GM03348 (cell line): ENCODE measurements at regions not wholly inside any gene's neighbourhood (a gene's known extent, or its start where the extent isn't known, plus 50 kb on each side); places are given as distances from the start of the nearest gene placed in this dataset.

ENCODE experiments used
- DNase-seq: peaks from one replicate; pipeline ENCODE4 v3.0.0; 2012; ENCODE audit warnings: low spot score

GRCh38 chr12:88996200-88996788 is 356.0 kb downstream of the DUSP6 start:
- DNase-seq, result no peak

DNA sequence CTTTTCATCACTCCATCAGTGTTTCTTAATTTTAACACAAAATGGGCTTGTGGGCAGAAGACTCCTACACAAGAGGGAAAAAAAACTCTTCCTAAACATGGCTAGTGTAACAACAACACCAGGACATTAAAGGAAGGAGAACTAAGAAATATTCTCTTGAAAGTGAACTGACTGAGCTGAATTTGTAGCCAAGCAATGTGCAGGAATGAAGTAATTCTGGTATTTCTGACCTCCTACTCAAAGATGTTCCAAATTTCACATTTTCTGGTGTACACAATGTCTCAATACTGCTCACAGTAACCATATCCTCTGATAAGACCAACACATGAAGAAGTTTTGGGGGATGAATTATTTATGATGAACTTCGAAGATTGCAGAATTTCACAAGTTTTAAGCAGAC is 357.3 kb downstream of the DUSP6 start:
- peak; percentile 14 for DNase-seq

DNA sequence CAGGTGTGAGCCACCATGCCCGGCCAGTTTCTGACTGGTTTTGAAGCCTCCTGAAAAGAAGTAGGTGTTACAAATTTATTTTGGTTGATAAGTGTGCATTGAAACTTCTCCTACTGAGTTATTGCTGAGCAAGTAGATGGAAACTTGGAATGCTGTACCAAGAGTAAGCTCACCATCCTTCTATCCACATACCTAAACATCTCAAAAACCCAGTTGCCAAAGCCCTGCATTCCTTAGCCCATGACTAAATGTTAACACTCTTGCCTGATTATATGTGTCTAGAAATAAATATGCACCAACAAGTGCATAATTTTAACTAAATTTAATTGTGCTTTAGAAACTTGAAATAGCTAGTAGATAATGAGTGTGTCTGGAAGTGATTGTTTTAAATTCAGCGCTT is 357.8 kb downstream of the DUSP6 start:
- DNase-seq, result peak; percentile 17

DNA sequence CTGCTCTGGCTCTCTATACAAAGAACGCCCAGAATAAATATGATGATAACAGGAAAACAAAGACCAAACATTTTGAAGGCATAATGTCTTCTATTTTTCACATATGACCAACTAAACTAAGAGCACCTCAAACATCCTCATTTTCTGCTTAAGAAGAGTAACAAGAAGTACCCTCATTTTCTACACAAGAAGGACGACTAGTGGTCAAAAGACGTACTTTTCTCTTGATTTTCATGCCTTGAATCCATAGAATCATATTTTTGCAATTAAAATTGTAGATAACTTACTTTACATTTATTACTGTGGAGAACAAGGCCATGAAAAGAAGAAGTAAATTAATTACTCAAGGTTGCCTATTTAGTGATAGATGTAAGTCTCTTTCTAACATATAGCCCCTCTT is 358.6 kb downstream of the DUSP6 start:
- peak; percentile 46 for DNase-seq

GRCh38 chr12:88986056-88986455 is 366.2 kb downstream of the DUSP6 start:
- DNase-seq, result no peak

- DNase-seq, result no peak
Measured at GRCh38 chr12:88985631-88986030, 366.7 kb downstream of the DUSP6 start.

DNA sequence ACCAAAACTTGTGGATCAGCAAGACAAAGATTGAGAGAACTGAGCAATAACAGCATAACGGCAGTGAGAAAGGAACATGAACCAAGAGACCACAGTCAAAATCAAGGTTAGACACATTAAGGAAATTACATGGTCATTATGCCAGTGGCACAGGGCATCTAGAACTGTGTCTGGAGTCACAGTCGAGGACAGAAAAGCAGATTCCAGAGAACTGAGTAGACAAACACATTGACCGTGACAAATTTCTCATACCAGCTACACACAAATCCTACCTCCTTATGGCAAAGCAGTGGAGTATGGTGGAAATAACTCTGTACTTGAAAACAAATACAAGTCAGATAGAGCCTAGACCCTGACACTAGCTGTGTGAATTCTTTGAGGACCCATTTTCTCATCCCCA is 367.3 kb downstream of the DUSP6 start:
- no peak for DNase-seq

DNA sequence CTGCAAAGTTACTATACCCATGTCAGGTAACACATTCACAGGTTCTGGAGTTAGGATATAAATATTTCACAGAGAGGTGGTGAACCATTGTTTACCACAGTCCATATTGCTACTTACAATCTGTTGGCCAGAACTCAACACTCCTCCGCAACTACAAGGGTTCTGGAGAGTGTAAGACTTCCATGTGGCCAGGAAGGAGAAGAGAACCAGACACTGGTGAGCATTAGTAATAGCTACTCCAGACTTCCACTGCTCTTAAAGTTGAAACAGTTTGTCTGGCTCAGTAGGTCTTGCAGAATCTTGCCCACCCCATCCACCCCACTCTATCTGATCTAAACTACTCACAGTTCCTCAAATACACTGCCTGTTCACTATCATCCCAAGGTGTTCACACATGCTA is 369.6 kb downstream of the DUSP6 start:
- no peak for DNase-seq

GRCh38 chr12:88977115-88977514 is 375.2 kb downstream of the DUSP6 start:
- DNase-seq, result no peak

DNA sequence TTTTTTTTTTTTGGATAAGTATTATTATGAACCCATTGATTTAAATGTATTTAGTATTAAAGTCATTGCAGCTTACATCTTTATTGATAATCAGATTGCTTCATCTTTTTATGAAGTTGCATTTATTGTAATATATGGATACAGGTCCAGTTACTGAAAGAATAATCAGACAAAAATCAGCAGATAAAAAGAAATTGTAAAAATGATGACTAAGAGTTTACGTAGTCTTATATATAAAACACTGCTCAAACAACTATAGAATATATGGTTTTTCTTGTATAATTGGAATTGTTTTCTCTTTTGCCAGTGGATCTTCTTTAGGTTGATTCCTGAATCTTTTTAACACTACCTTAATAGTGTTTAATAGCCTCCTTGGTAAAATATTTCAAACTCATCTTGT is 378.3 kb downstream of the DUSP6 start:
- no peak for DNase-seq

DNA sequence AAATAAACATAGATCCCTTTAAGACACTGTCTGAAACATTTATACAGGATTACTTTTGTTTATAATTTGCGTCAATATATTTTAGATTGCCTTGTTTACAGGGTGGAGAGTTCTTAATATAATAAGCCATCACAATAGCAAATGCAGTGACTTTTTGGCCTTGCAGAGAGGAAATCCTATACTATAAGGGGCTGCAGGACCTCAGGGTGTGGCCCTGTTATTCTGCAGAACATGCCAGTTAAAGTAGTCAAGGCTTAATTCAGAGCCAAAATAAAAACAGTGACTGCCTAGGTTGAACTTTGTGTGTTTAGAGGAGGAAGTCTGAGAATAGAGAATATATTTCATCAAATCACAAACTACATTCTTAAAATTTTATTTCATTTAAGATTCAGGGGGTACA is 381.6 kb downstream of the DUSP6 start:
- DNase-seq, result no peak

GRCh38 chr12:88969127-88969526 is 383.2 kb downstream of the DUSP6 start:
- DNase-seq, result no peak

DNA sequence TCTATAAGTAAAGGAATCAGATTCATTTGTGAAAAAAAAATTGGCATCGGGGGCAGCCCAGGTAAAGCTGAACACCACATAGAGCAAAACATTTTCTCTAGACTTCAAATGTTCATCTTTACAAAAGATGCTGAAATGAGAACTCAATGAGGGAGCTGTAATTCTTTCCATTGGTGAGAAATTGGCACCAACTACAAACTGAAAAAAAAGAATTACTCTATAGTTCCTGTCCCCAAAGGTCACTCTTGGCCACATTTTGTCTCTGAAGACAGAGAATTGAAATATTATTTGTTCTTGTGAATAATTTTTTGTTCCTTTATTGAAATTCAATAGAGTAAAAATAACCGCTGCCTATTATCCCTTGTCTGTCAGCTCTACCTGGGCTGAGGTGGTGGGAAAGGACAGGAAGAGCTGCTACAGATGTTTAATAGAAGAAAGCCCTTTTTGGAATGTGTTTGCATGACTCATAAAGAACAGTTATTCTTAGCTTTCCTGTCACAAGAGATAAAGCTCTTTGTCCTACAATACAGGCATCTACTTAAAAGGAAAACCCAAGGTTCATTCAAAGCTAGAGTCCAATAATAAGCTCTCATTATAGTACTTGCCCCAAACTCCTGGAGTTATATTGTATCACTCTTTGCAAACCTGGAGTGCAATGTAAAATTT is 380.1 kb upstream of the KITLG start:
- DNase-seq, result peak; percentile 4

GRCh38 chr12:88958946-88959345 is 378.7 kb upstream of the KITLG start:
- no peak for DNase-seq

DNA sequence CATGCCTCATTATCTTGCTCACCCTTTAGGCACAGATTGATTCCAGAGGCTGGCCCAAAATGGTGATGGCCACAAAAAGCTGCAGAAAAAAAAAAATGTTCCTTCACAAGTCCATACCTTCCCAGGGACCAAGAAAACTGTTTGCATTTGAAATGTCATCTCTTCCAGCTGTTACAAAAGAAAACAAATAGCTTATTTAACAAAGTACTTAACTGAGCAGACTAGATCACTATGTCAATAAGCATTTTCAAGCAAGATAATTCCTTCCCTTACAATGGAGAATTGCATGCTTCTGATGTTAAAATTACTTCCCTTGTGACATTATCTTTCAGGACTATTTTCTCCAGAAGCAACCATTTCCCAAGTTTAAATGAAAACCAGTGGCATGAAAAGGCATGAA is 377.9 kb upstream of the KITLG start:
- no peak for DNase-seq

DNA sequence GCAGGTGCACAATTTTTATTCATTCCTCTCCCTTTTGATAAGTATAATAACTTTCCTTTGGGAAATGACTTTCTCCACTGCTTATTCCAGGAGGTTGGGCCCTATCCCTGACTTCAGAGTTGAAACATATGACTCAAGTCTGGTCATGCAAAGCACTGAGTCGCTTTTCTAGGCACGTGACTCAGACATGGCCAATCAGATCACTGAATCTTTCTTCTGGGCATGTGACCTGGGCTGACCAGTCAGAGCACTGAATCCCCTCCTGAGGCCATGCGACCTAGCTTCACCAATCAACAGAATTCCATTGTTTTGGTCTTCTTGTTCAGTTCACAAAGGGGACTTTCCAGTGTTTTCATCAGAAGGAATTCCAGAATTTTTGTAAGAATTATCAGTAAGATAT is 377.1 kb upstream of the KITLG start:
- no peak for DNase-seq

DNA sequence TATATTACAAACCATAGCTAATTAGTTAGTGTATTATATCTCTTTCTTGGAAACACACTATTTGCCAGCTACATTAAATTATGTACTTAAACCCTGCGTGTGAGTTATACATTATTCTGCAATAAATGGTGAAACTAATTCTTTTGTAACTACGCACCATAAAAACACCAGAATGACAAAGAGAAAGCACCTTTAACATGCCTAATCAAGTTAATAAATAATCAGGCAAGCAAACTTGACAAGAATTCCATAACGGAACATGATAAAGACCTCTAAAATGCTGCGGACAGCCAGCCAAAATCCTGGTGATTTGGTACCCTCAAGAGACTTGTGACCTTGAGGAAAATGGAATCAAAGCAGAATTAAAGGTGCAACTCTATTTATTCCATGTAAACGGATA is 375.3 kb upstream of the KITLG start:
- no peak for DNase-seq

DNA sequence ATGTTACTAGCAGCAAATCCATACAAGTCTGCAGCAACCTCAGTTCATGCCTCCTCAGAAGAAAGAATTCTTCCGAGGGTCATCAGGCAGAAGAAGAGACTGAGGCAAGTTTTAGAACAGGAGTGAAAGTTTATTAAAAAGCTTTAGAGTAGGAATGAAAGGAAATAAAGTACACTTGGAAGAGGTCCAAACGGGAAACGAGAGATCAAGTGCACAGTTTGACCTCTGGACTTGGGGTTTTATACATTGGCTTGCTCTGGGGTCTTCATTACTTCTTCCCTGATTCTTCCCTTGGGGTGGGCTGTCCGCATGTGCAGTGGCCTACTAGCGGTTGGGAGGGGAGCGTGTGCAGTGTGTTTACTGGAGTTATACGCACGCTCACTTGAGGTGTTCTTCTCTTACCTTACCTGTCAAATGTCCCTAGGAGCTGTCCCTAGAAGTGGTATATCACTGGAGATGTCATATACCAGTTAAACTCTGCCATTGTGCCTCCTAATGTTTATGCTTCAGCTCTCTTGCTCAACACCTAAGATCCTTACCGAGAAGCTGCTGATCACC is 372.8 kb upstream of the KITLG start:
- no peak for DNase-seq

GRCh38 chr12:88952562-88952942 is 372.3 kb upstream of the KITLG start:
- DNase-seq, result no peak

GRCh38 chr12:88951860-88952561 is 371.7 kb upstream of the KITLG start:
- DNase-seq, result no peak

GRCh38 chr12:88951177-88951576 is 370.9 kb upstream of the KITLG start:
- no peak for DNase-seq

GRCh38 chr12:88947486-88948043 is 367.3 kb upstream of the KITLG start:
- no peak for DNase-seq

DNA sequence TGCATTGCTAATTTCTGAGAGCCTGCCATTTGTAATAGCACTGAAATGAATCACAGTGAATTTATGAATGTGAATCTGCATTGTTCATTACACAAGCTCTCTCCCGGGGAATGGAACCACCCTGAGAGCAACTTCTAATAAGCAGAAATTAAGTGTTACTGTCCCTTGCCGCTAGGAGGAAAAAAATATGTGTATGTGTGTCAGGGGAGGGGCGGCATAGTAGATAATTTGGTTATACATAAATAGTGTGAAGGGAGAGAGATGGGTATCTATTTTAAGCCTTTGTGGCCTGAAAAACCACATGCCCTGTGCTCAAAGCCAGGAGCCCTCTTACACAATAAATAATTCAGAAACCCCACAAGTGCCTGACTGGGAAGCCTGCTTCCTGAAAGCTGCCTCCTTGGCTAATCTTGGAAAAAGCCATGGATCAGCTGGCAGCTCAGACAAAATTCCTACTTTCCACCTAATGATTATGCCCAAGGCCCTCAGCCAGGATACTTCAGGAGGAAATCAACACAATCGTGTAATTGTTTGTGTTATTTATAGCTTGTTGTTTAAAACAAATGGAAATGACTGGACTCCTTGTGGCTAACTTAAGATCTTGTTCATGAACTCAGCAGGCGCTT is 366.2 kb upstream of the KITLG start:
- DNase-seq, result peak; percentile 70
